GM18505 (cell line): ENCODE measurements at regions not wholly inside any gene's neighbourhood (a gene's known extent, or its start where the extent isn't known, plus 50 kb on each side); places are given as distances from the start of the nearest gene placed in this dataset.

Source experiments
- ATAC-seq: cut with Tn5 transposase; IDR thresholded peaks from one replicate; pipeline ENCODE4 v1.9.1; 2021; ENCODE audit not compliant: unreplicated experiment
- POLR2A ChIP-seq: IDR thresholded peaks from 4 replicates; pipeline ENCODE4 v1.6.1; 2011; ENCODE audit warnings: borderline replicate concordance; ENCODE audit not compliant: insufficient read depth, insufficient read length; ENCODE audit errors: extremely low read depth

- no peak for TF ChIP-seq POLR2A
- no peak for ATAC-seq
Observed at GRCh38 chr2:212921711-212922110, 229.7 kb downstream of the IKZF2 start.

- no peak for TF ChIP-seq POLR2A
- no peak for ATAC-seq
Observed at GRCh38 chr2:212921061-212921460, 230.4 kb downstream of the IKZF2 start.

- TF ChIP-seq POLR2A: no peak
- ATAC-seq: no peak
Observed at GRCh38 chr2:212919238-212919637, 232.2 kb downstream of the IKZF2 start.

- ATAC-seq: no peak
- no peak for TF ChIP-seq POLR2A
Observed at GRCh38 chr2:212918336-212918735, 233.1 kb downstream of the IKZF2 start.

- TF ChIP-seq POLR2A: no peak
- peak; percentile 68 for ATAC-seq
Observed at GRCh38 chr2:212915121-212915782, 236.2 kb downstream of the IKZF2 start.

GRCh38 chr2:212914392-212914791 lies 237.0 kb downstream of the IKZF2 start:
- no peak for ATAC-seq
- TF ChIP-seq POLR2A: no peak

GRCh38 chr2:212913640-212914306 lies 237.6 kb downstream of the IKZF2 start:
- TF ChIP-seq POLR2A: no peak
- ATAC-seq: no peak

GRCh38 chr2:212912445-212913103 lies 238.8 kb downstream of the IKZF2 start:
- ATAC-seq: no peak

GRCh38 chr2:212911011-212911410 lies 240.4 kb downstream of the IKZF2 start:
- ATAC-seq: no peak
- no peak for TF ChIP-seq POLR2A

More at GRCh38 chr2:212912445-212913103, 238.8 kb downstream of the IKZF2 start:
- no peak for TF ChIP-seq POLR2A

- no peak for ATAC-seq
- TF ChIP-seq POLR2A: no peak
Observed at GRCh38 chr2:212908682-212909435, 242.6 kb downstream of the IKZF2 start.

- ATAC-seq: no peak
- TF ChIP-seq POLR2A: no peak
Observed at GRCh38 chr2:212908031-212908430, 243.4 kb downstream of the IKZF2 start.

- no peak for ATAC-seq
- TF ChIP-seq POLR2A: no peak
Observed at GRCh38 chr2:212906620-212907019, 244.8 kb downstream of the IKZF2 start.

GRCh38 chr2:212905640-212906201 lies 245.7 kb downstream of the IKZF2 start:
- ATAC-seq: no peak
- TF ChIP-seq POLR2A: no peak

GRCh38 chr2:212904646-212905045 lies 246.8 kb downstream of the IKZF2 start:
- no peak for TF ChIP-seq POLR2A
- no peak for ATAC-seq

- no peak for ATAC-seq
- TF ChIP-seq POLR2A: no peak
Observed at GRCh38 chr2:212903413-212903812, 248.0 kb downstream of the IKZF2 start.
